Ovary (tissue), 3 donors: ENCODE measurements at regions not wholly inside any gene's neighbourhood (a gene's known extent, or its start where the extent isn't known, plus 50 kb on each side); places are given as distances from the start of the nearest gene placed in this dataset.

Experiments used
- EP300 ChIP-seq: sonication (generic); formaldehyde crosslinking; IDR thresholded peaks from one replicate; pipeline ENCODE4 v1.6.1; 2017; ENCODE audit warnings: antibody characterized with exemption
- POLR2A ChIP-seq: fragments of 450-650 bp; IDR thresholded peaks from one replicate; pipeline ENCODE4 v1.6.1; 2017; ENCODE audit warnings: antibody characterized with exemption, mild to moderate bottlenecking, moderate library complexity
- TF ChIP-seq, protein P1 (sequence below), 3 donors: fragments of 450-650 bp in 2 of 3; fragments of 200-600 bp in 1 of 3; IDR thresholded peaks; one replicate each; pipeline versions ENCODE4 v1.5.1 to v1.8.0; 2016 to 2022; ENCODE audit warnings: antibody characterized with exemption in 3 of 3, mild to moderate bottlenecking in 1 of 3
- donor health status: DM: no; HTN: no; CAD: no.

DNA sequence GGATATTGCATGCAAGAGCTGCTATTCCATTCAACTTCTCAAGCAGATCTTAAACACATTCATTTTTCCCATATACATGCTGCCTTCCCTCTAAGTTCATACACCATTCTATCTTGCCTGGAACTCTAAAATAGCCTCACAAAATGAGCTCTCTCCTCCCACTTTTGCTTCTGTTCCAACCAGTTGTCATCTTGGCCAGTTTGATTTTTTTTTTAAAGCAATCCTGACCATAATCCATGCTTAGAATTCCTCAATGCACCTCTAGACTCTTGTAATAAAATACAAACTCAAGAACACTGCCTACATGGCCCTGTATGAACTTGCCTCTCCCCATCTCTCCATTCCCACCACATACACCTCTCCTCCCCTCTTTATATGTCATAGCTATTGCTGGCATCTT, 68.6 kb upstream of the NPHP3 start:
- no peak for TF ChIP-seq EP300
- TF ChIP-seq, protein P1, sequence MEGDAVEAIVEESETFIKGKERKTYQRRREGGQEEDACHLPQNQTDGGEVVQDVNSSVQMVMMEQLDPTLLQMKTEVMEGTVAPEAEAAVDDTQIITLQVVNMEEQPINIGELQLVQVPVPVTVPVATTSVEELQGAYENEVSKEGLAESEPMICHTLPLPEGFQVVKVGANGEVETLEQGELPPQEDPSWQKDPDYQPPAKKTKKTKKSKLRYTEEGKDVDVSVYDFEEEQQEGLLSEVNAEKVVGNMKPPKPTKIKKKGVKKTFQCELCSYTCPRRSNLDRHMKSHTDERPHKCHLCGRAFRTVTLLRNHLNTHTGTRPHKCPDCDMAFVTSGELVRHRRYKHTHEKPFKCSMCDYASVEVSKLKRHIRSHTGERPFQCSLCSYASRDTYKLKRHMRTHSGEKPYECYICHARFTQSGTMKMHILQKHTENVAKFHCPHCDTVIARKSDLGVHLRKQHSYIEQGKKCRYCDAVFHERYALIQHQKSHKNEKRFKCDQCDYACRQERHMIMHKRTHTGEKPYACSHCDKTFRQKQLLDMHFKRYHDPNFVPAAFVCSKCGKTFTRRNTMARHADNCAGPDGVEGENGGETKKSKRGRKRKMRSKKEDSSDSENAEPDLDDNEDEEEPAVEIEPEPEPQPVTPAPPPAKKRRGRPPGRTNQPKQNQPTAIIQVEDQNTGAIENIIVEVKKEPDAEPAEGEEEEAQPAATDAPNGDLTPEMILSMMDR (IDR thresholded peaks at IDR 0.05) = no peak
- no peak for TF ChIP-seq POLR2A
